ENCODE measurements at regions not wholly inside any gene's neighbourhood (a gene's known extent, or its start where the extent isn't known, plus 50 kb on each side); places are given as distances from the start of the nearest gene placed in this dataset.

GRCh38 chr14:49980027-49980426 is 87.1 kb downstream of the ARF6 start:
- TF ChIP-seq EZH2phosphoT487 (IDR thresholded peaks at IDR 0.05) (no peak), CTCF (IDR thresholded peaks at IDR 0.05) (no peak), EZH2 (IDR thresholded peaks at IDR 0.05) (no peak)
